H1 (cell line): ENCODE measurements at regions not wholly inside any gene's neighbourhood (a gene's known extent, or its start where the extent isn't known, plus 50 kb on each side); places are given as distances from the start of the nearest gene placed in this dataset.

Experiments used
- CTCF ChIA-PET: fragments of 300-600 bp; sonication (Branson Sonifier 250); formaldehyde crosslinking; loops from one replicate; lab custom pipeline; 2021; ENCODE audit not compliant: partially characterized antibody; lab: Charles Lee
- POLR2A ChIA-PET: fragments of 300-600 bp; sonication (Branson Sonifier 250); formaldehyde crosslinking; loops from one replicate; lab custom pipeline; 2021; ENCODE audit warnings: inconsistent platforms; ENCODE audit not compliant: partially characterized antibody; lab: Charles Lee
- DNase-seq, 2 experiments: peaks; one replicate each; pipeline versions ENCODE4 v3.0.0 to v3.0.0-alpha.2; 2010 to 2022; ENCODE audit warnings: low spot score in 2 of 2, low read depth in 1 of 2, mixed read lengths in 1 of 2
- FAIRE-seq: peaks from 2 replicates; lab custom pipeline; 2011; peaks lifted over from hg19 to GRCh38; lab: Jason Lieb, UNC
- H2AFZ ChIP-seq: 2 replicates; pipeline ENCODE4 v1.8.1; 2012; ENCODE audit warnings: low read length, inconsistent platforms
- H2AK5ac ChIP-seq: 2 replicates; pipeline ENCODE4 v1.6.1; 2013; ENCODE audit warnings: low read depth, low read length
- H2BK120ac ChIP-seq: replicated peaks from 2 replicates; pipeline ENCODE3; 2013; ENCODE audit warnings: low read depth, low read length, inconsistent platforms
- H2BK12ac ChIP-seq: 2 replicates; pipeline ENCODE4 v1.6.1; 2013; ENCODE audit warnings: low read depth, low read length
- H2BK15ac ChIP-seq: 2 replicates; pipeline ENCODE4 v1.6.1; 2013; ENCODE audit warnings: low read length
- H2BK20ac ChIP-seq: 2 replicates; pipeline ENCODE4 v1.6.1; 2013; ENCODE audit warnings: low read length
- H2BK5ac ChIP-seq: 2 replicates; pipeline ENCODE4 v1.6.1; 2013; ENCODE audit warnings: low read depth, low read length
- H3K14ac ChIP-seq: 2 replicates; pipeline ENCODE4 v1.6.1; 2013; ENCODE audit warnings: inconsistent platforms; ENCODE audit not compliant: insufficient read length
- H3K18ac ChIP-seq: 2 replicates; pipeline ENCODE4 v1.6.1; 2013; ENCODE audit warnings: low read length; ENCODE audit errors: extremely low read depth
- H3K23ac ChIP-seq: 2 replicates; pipeline ENCODE4 v1.6.1; 2013; ENCODE audit warnings: inconsistent platforms; ENCODE audit not compliant: insufficient read length
- H3K23me2 ChIP-seq: 2 replicates; pipeline ENCODE4 v1.6.1; 2013; ENCODE audit warnings: low read depth, low read length
- H3K27ac ChIP-seq: 2 replicates; pipeline ENCODE4 v1.6.1; 2011; ENCODE audit warnings: low read depth, low read length, inconsistent platforms
- H3K27me3 ChIP-seq, 4 experiments: replicated peaks in 1 of 4; 1 replicate in 1 of 4; 2 replicates in 3 of 4; pipeline versions ENCODE4 v1.6.1 to v1.8.1; 2011 to 2013; ENCODE audit warnings: low read length in 3 of 4, mild to moderate bottlenecking in 3 of 4, inconsistent platforms in 2 of 4, mixed read lengths in 2 of 4, moderate library complexity in 1 of 4; ENCODE audit not compliant: control insufficient read depth in 3 of 4, insufficient read depth in 3 of 4; ENCODE audit errors: extremely low read depth in 1 of 4
- H3K36me3 ChIP-seq, 4 experiments: 2 replicates each; pipeline versions ENCODE4 v1.6.1 to v1.8.1; 2011 to 2013; ENCODE audit warnings: mild to moderate bottlenecking in 4 of 4, low read length in 3 of 4, moderate library complexity in 2 of 4, control low read depth in 1 of 4, inconsistent platforms in 1 of 4; ENCODE audit not compliant: insufficient read depth in 4 of 4, control insufficient read depth in 2 of 4
- H3K4ac ChIP-seq: replicated peaks from 2 replicates; pipeline ENCODE3; 2013; ENCODE audit warnings: low read length, low read depth, mixed read lengths, inconsistent platforms; ENCODE audit not compliant: insufficient read length
- H3K4me1 ChIP-seq, 4 experiments: replicated peaks in 1 of 4; 1 replicate in 1 of 4; 2 replicates in 3 of 4; pipeline versions ENCODE4 v1.6.1 to v1.8.1; 2011 to 2013; ENCODE audit warnings: low read length in 3 of 4, inconsistent platforms in 2 of 4, mixed read lengths in 1 of 4; ENCODE audit not compliant: insufficient read depth in 4 of 4, control insufficient read depth in 3 of 4
- H3K4me2 ChIP-seq, 2 experiments: 2 replicates each; pipeline versions ENCODE4 v1.6.1 to v1.8.1; 2011 to 2013; ENCODE audit warnings: low read depth in 2 of 2, low read length in 2 of 2, control low read depth in 1 of 2, inconsistent platforms in 1 of 2, mild to moderate bottlenecking in 1 of 2; ENCODE audit not compliant: insufficient read depth in 1 of 2
- H3K4me3 ChIP-seq, 4 experiments: fragments of 200-600, 300-600 bp in 1 of 4; sonication (generic), shearing (Covaris generic), sonication (Bioruptor Twin) in 1 of 4; 2 replicates each; pipeline versions ENCODE4 v1.5.1 to v1.8.1; 2011 to 2016; ENCODE audit warnings: low read length in 4 of 4, low read depth in 3 of 4, control low read depth in 2 of 4, inconsistent platforms in 2 of 4, mild to moderate bottlenecking in 2 of 4, mixed read lengths in 1 of 4, moderate library complexity in 1 of 4; ENCODE audit not compliant: insufficient read depth in 2 of 4; ENCODE audit errors: extremely low read depth in 1 of 4
- H3K56ac ChIP-seq: replicated peaks from 2 replicates; pipeline ENCODE3; 2013; ENCODE audit warnings: low read depth, mild to moderate bottlenecking, mixed read lengths, low read length, inconsistent platforms; ENCODE audit not compliant: insufficient read length
- H3K79me1 ChIP-seq: 2 replicates; pipeline ENCODE4 v1.6.1; 2013; ENCODE audit warnings: low read depth, low read length, control low read depth
- H3K79me2 ChIP-seq, 2 experiments: 2 replicates each; pipeline versions ENCODE4 v1.6.1 to v1.8.1; 2012 to 2013; ENCODE audit warnings: low read length in 2 of 2, mild to moderate bottlenecking in 2 of 2, inconsistent platforms in 1 of 2; ENCODE audit not compliant: insufficient read depth in 2 of 2, control insufficient read depth in 1 of 2
- H3K9ac ChIP-seq, 4 experiments: replicated peaks in 1 of 4; 1 replicate in 1 of 4; 2 replicates in 3 of 4; pipeline versions ENCODE4 v1.6.1 to v1.8.1; 2011 to 2013; ENCODE audit warnings: low read depth in 3 of 4, low read length in 3 of 4, control low read depth in 2 of 4, mild to moderate bottlenecking in 2 of 4, moderate library complexity in 2 of 4, inconsistent platforms in 1 of 4; ENCODE audit errors: extremely low read depth in 1 of 4
- H3K9me3 ChIP-seq, 2 experiments: 2 replicates each; pipeline versions ENCODE4 v1.6.1 to v1.8.1; 2012 to 2013; ENCODE audit warnings: mild to moderate bottlenecking in 2 of 2, moderate library complexity in 2 of 2, control low read depth in 1 of 2, inconsistent platforms in 1 of 2, low read depth in 1 of 2, low read length in 1 of 2, mixed read lengths in 1 of 2; ENCODE audit not compliant: insufficient read depth in 2 of 2
- H4K20me1 ChIP-seq, 2 experiments: replicated peaks in 1 of 2; 2 replicates each; pipeline versions ENCODE3 to v1.8.1; 2011 to 2013; ENCODE audit warnings: inconsistent platforms in 2 of 2, low read length in 2 of 2, mild to moderate bottlenecking in 1 of 2; ENCODE audit not compliant: insufficient read depth in 2 of 2, control insufficient read depth in 1 of 2
- H4K5ac ChIP-seq: 2 replicates; pipeline ENCODE4 v1.6.1; 2013; ENCODE audit warnings: low read length, low read depth, mixed read lengths, inconsistent platforms; ENCODE audit not compliant: insufficient read length
- H4K8ac ChIP-seq: 2 replicates; pipeline ENCODE4 v1.8.0; 2013; ENCODE audit warnings: mild to moderate bottlenecking, moderate library complexity, low read length, inconsistent platforms; ENCODE audit not compliant: insufficient read depth; ENCODE audit errors: extremely low read depth
- H4K91ac ChIP-seq: replicated peaks from 2 replicates; pipeline ENCODE3; 2013; ENCODE audit warnings: low read length, mixed read lengths, inconsistent platforms; ENCODE audit not compliant: insufficient read length
- CTCF ChIP-seq, 3 experiments: IDR thresholded peaks; 1 replicate in 2 of 3; 2 replicates in 1 of 3; pipeline versions ENCODE4 v1.5.1 to v1.6.1; 2011; ENCODE audit warnings: low read length in 3 of 3, mild to moderate bottlenecking in 3 of 3, inconsistent platforms in 2 of 3, low read depth in 1 of 3, moderate library complexity in 1 of 3; ENCODE audit not compliant: insufficient read depth in 1 of 3; ENCODE audit errors: control extremely low read depth in 1 of 3
- RNF2 ChIP-seq: fragments of 200-900, 300-1000 bp; sonication (generic); IDR thresholded peaks from 2 replicates; pipeline ENCODE4 v1.7.1; 2016; ENCODE audit warnings: borderline replicate concordance, low read depth, mild to moderate bottlenecking, antibody characterized with exemption, low read length; ENCODE audit not compliant: poor library complexity, severe bottlenecking; ENCODE audit errors: missing control alignments
- SP1 ChIP-seq: IDR thresholded peaks from 2 replicates; pipeline ENCODE4 v1.6.1; 2011; ENCODE audit warnings: low read depth, low read length
- TCF12 ChIP-seq: IDR thresholded peaks from 2 replicates; pipeline ENCODE4 v1.6.1; 2011; ENCODE audit warnings: low read depth, mild to moderate bottlenecking, low read length
- WGBS, 2 experiments: shearing (Covaris generic) in 1 of 2; methylation state at CpG; one replicate each; pipeline versions ENCODE4 v1.1.6 to v1.1.7; 2013 to 2015; ENCODE audit warnings: low lambda C conversion rate in 2 of 2, mixed read lengths in 2 of 2, inconsistent platforms in 1 of 2, low coverage in 1 of 2, missing lambda C conversion rate in 1 of 2; ENCODE audit not compliant: insufficient replicate concordance in 2 of 2, insufficient coverage in 1 of 2, insufficient read length in 1 of 2; ENCODE audit errors: extremely low coverage in 1 of 2, missing lambda C conversion rate in 1 of 2; 5-methylcytosine and 5-hydroxymethylcytosine counted together

DNA sequence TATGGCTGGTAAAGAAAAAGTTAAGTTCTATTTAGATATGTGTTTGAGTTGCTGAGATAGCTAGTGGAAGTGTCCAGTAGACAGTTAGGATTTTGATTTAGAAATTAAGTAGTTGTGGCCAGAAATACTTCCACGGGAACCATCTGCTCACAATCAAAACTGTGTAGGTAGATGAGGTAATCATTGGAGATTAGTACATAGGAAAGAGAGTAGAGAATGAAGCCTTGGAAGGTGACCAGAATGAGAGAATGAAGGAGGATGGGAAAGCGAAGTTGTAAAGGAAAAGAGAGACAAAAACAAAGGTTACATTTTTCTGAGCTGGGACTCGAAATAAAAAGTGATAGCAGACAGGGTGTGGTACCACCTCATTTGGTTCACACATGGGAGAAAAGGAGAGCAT is 296.9 kb upstream of the SORL1-AS1 start:
- H3K4me2 ChIP-seq: no peak overlapping the region
- H3K36me3 ChIP-seq: no peaks in the 10 kb centered on the region
- no peak overlapping the region for H2BK20ac ChIP-seq
- no peak overlapping the region for H2AK5ac ChIP-seq
- H3K27me3 ChIP-seq: no peaks in the 10 kb centered on the region
- no peak overlapping the region for H2BK12ac ChIP-seq
- no peak overlapping the region for H2BK5ac ChIP-seq
- no peak overlapping the region for H4K91ac ChIP-seq
- FAIRE-seq: no peak
- H4K20me1 ChIP-seq: no peaks in the 10 kb centered on the region
- no peak for TF ChIP-seq SP1
- no peak for TF ChIP-seq CTCF (IDR thresholded peaks at IDR 0.05; ENCODE audit: control extremely low read depth in 1 of 3, insufficient read depth in 1 of 3, low read depth in 1 of 3, low read length in 3 of 3)
- TF ChIP-seq TCF12: no peak
- no peak for TF ChIP-seq RNF2
- H4K5ac ChIP-seq: no peak overlapping the region
- H2BK120ac ChIP-seq: no peak overlapping the region
- no peak overlapping the region for H3K27ac ChIP-seq
- H3K4me1 ChIP-seq: no peaks in the 10 kb centered on the region
- ChIA-PET POLR2A (no interaction called here), CTCF (interaction anchor here (0.7 kb wide), 1 partner anchor 766 kb away, joined by 3 read pairs; no protein-coding TSS in a partner anchor)
- H3K79me1 ChIP-seq: no peaks in the 10 kb centered on the region
- no peaks in the 10 kb centered on the region for H3K23me2 ChIP-seq
- H3K4me3 ChIP-seq: no peak overlapping the region
- H3K4ac ChIP-seq: no peak overlapping the region
- H3K79me2 ChIP-seq: no peaks in the 10 kb centered on the region
- no peaks in the 10 kb centered on the region for H3K9me3 ChIP-seq
- H3K14ac ChIP-seq: no peak overlapping the region
- no peak overlapping the region for H3K18ac ChIP-seq
- no peak overlapping the region for H3K56ac ChIP-seq
- H2BK15ac ChIP-seq: no peak overlapping the region
- DNase-seq: no peak
- no peak overlapping the region for H4K8ac ChIP-seq
- no peak overlapping the region for H2AFZ ChIP-seq
- no peak overlapping the region for H3K9ac ChIP-seq
- H3K23ac ChIP-seq: no peak overlapping the region
- 77 to 100% methylated on average over 1 to 3 of the region's 3 CpGs for WGBS, 2 experiments
